SU-DHL-6 (cell line): ENCODE measurements at regions not wholly inside any gene's neighbourhood (a gene's known extent, or its start where the extent isn't known, plus 50 kb on each side); places are given as distances from the start of the nearest gene placed in this dataset.

Experiments
- H2AFZ ChIP-seq: fragments of 200-600 bp; sonication (generic); 2 replicates; pipeline ENCODE4 v1.6.1; 2014; ENCODE audit warnings: low read depth, mild to moderate bottlenecking, moderate library complexity, mixed read lengths, antibody characterized with exemption, low read length; ENCODE audit not compliant: severe bottlenecking
- H3F3A ChIP-seq: fragments of 200-600 bp; shearing (Covaris generic); 2 replicates; pipeline ENCODE4 v1.6.0; 2016; ENCODE audit warnings: antibody characterized with exemption, mild to moderate bottlenecking; ENCODE audit not compliant: insufficient read depth
- H3K27ac ChIP-seq: fragments of 200-600 bp; sonication (generic); 2 replicates; pipeline ENCODE4 v1.5.1; 2016; ENCODE audit warnings: low read depth, mild to moderate bottlenecking, low read length, moderate library complexity, mixed read lengths
- H3K27me3 ChIP-seq: fragments of 200-600 bp; sonication (generic), shearing (Covaris generic); 2 replicates; pipeline ENCODE4 v1.6.0; 2014; ENCODE audit warnings: mild to moderate bottlenecking, low read length
- H3K36me3 ChIP-seq: fragments of 200-600 bp; sonication (generic); 2 replicates; pipeline ENCODE4 v1.6.1; 2014; ENCODE audit warnings: mild to moderate bottlenecking, low read length, mixed read lengths
- H3K4me2 ChIP-seq: fragments of 300-600, 200-600 bp; shearing (Covaris generic), sonication (generic); 2 replicates; pipeline ENCODE4 v1.6.0; 2014; ENCODE audit warnings: low read length, low read depth, mild to moderate bottlenecking; ENCODE audit not compliant: poor library complexity, severe bottlenecking
- H3K4me3 ChIP-seq: fragments of 200-600 bp; sonication (generic); 2 replicates; pipeline ENCODE4 v1.5.1; 2014; ENCODE audit warnings: antibody characterized with exemption, low read length, mild to moderate bottlenecking, mixed read lengths; ENCODE audit not compliant: insufficient read depth, poor library complexity, severe bottlenecking
- H3K79me2 ChIP-seq: fragments of 200-600 bp; sonication (generic); 2 replicates; pipeline ENCODE4 v1.6.1; 2014; ENCODE audit warnings: mild to moderate bottlenecking, low read length, moderate library complexity; ENCODE audit not compliant: insufficient read depth
- H3K9ac ChIP-seq: fragments of 200-600 bp; sonication (generic); 2 replicates; pipeline ENCODE4 v1.7.0; 2014; ENCODE audit warnings: mild to moderate bottlenecking, low read length
- H3K9me2 ChIP-seq: fragments of 200-600 bp; sonication (generic); replicated peaks from 2 replicates; pipeline ENCODE4 v1.6.1; 2014; ENCODE audit warnings: low read length; ENCODE audit not compliant: insufficient read depth
- H3K9me3 ChIP-seq: fragments of 200-600 bp; sonication (generic); 2 replicates; pipeline ENCODE4 v1.6.1; 2014; ENCODE audit warnings: low read length, mixed read lengths; ENCODE audit not compliant: insufficient read depth
- H4K20me1 ChIP-seq: fragments of 200-600 bp; sonication (generic); 2 replicates; pipeline ENCODE4 v1.6.1; 2014; ENCODE audit warnings: low read depth, mild to moderate bottlenecking, antibody characterized with exemption, low read length, moderate library complexity, mixed read lengths
- EZH2phosphoT487 ChIP-seq: fragments of 200-600 bp; sonication (generic), shearing (Covaris generic); conservative IDR thresholded peaks from 2 replicates; pipeline ENCODE4 v1.6.1; 2018; ENCODE audit warnings: mild to moderate bottlenecking, antibody characterized with exemption, low read length, moderate library complexity, mixed read lengths
- TF ChIP-seq, protein P1 (sequence below): fragments of 200-600 bp; sonication (generic); IDR thresholded peaks from one replicate; pipeline ENCODE4 v1.5.1; 2017; ENCODE audit warnings: antibody characterized with exemption, mild to moderate bottlenecking, low read length, moderate library complexity; ENCODE audit not compliant: insufficient read depth, poor library complexity, severe bottlenecking

DNA sequence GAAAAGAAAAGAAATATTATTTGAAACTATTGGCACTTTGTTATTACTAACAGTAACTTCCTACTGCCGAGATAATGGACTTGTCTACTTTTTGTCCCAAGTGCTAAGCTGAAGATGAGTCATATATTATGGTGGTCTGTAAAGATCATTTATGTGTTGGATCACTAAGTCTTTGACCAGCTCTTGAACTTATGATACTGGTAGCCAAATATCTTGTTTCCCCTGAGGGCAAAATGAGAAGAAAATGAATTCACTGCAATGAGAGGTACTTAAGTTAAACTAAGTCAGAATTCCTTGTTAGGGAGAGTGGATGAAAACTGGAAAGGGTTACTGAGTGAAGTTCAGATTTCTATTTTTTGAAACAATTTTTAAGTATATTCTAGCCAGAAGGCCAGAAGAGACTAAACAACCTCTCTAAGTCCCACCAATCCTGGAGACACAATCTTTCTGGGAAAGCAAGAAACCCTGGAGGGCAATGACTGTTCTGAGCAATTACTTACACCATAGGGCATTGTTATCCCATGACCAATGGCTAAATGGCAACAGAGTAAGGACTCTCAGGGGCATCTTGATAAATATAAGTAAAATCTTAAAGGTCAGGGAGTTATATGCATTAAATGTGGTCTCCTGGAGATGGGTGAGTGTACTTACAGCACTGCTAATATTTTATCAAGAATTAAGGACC is 287.7 kb downstream of the STIM2 start:
- Histone ChIP-seq H3K27me3 (no peaks in the 10 kb centered on the region), H3K9me2 (no peaks in the 10 kb centered on the region), H3K9me3 (no peaks in the 10 kb centered on the region), H3K4me2 (no peak overlapping the region), H3F3A (no peaks in the 10 kb centered on the region), H3K79me2 (no peaks in the 10 kb centered on the region), H3K27ac (no peak overlapping the region), H4K20me1 (no peaks in the 10 kb centered on the region), H3K36me3 (no peaks in the 10 kb centered on the region), H2AFZ (no peak overlapping the region), H3K4me3 (no peak overlapping the region), H3K9ac (no peak overlapping the region)
- TF ChIP-seq, protein P1, sequence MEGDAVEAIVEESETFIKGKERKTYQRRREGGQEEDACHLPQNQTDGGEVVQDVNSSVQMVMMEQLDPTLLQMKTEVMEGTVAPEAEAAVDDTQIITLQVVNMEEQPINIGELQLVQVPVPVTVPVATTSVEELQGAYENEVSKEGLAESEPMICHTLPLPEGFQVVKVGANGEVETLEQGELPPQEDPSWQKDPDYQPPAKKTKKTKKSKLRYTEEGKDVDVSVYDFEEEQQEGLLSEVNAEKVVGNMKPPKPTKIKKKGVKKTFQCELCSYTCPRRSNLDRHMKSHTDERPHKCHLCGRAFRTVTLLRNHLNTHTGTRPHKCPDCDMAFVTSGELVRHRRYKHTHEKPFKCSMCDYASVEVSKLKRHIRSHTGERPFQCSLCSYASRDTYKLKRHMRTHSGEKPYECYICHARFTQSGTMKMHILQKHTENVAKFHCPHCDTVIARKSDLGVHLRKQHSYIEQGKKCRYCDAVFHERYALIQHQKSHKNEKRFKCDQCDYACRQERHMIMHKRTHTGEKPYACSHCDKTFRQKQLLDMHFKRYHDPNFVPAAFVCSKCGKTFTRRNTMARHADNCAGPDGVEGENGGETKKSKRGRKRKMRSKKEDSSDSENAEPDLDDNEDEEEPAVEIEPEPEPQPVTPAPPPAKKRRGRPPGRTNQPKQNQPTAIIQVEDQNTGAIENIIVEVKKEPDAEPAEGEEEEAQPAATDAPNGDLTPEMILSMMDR: no peak
- TF ChIP-seq EZH2phosphoT487: no peak

DNA sequence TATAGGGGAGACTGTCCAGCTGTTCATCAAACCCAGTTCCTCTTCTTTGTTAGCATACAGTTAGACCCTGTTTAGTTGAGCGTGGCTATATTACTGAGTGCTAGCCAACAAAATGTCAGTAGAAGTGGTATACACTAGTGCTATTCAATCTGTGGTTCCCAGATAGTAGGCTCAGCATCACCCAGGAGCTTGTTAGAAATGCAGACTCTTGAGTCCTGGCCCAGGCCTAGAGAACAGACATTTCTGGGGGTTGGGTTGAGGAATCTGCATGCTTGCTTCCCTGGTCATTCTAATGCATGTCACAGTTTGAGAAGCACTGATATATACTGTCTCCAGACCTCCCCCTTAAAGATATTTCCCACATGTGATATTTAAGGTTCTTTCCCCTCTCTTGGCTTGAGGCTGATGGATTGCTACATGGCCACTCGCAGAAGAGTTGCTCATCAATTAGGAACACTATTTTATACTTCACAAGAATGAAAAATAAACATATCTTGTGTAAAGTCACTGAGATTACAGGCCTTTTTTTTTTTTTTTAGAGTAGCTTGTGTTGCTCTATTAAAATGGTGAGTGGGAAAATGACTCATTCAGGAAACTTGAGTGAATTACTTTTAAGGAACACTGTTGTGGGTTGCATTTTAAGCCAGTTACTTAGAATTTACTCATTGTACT is 289.0 kb downstream of the STIM2 start:
- Histone ChIP-seq H3K9me2 (no peaks in the 10 kb centered on the region), H4K20me1 (no peaks in the 10 kb centered on the region), H3F3A (no peaks in the 10 kb centered on the region), H3K4me3 (no peak overlapping the region), H2AFZ (no peak overlapping the region), H3K9me3 (no peaks in the 10 kb centered on the region), H3K4me2 (no peak overlapping the region), H3K27me3 (no peaks in the 10 kb centered on the region), H3K36me3 (no peaks in the 10 kb centered on the region), H3K79me2 (no peaks in the 10 kb centered on the region), H3K9ac (no peak overlapping the region), H3K27ac (no peak overlapping the region)
- TF ChIP-seq, protein P1: no peak
- no peak for TF ChIP-seq EZH2phosphoT487

DNA sequence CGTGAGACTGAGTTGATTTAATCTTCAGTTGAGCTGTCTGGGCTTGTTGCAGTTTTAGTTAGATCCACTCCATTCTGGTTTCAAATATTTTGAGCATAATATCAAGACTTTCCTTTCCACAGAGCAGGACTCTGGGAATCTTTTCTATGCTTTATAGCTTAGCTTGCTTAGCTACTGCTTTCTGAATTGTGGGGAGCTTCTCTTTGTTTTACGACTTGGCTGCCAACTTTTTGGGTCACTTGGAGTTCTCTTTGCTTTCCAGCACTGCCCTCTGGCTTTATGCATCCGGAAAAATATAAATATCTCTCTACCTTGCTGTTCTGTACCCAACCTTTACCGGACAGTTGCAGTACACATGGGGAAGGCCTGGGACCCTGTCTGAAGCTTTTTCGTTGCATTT is 292.1 kb downstream of the STIM2 start:
- no peaks in the 10 kb centered on the region for H4K20me1 ChIP-seq
- no peaks in the 10 kb centered on the region for H3K9me3 ChIP-seq
- no peak overlapping the region for H2AFZ ChIP-seq
- no peaks in the 10 kb centered on the region for H3F3A ChIP-seq
- no peak overlapping the region for H3K4me2 ChIP-seq
- no peak for TF ChIP-seq EZH2phosphoT487
- TF ChIP-seq, protein P1: no peak
- no peaks in the 10 kb centered on the region for H3K27me3 ChIP-seq
- no peak overlapping the region for H3K9ac ChIP-seq
- H3K79me2 ChIP-seq: no peaks in the 10 kb centered on the region
- H3K9me2 ChIP-seq: no peaks in the 10 kb centered on the region
- no peaks in the 10 kb centered on the region for H3K36me3 ChIP-seq
- H3K4me3 ChIP-seq: no peak overlapping the region
- H3K27ac ChIP-seq: no peak overlapping the region
